ENCODE measurements at regions not wholly inside any gene's neighbourhood (a gene's known extent, or its start where the extent isn't known, plus 50 kb on each side); places are given as distances from the start of the nearest gene placed in this dataset.

DNA sequence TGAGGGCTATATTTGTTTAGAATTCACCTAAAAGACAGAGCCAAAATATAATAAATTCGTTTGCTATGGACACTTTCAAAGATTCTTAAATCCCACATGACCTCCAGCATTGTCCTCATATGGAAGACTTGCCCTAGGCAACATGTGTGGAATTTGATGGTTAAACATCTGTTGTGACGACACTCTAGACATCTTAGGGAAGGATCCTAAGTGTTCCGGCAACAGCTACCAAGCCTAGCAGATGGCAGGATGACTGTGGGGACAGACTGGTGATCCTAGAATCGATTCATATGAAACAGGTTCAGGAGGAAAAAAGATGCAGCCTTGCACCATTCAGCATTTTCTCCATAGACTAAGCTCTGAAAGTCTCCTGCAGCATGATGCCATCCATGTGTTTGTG lies 77.6 kb upstream of the BACH2 start:
- TF ChIP-seq, protein P1, sequence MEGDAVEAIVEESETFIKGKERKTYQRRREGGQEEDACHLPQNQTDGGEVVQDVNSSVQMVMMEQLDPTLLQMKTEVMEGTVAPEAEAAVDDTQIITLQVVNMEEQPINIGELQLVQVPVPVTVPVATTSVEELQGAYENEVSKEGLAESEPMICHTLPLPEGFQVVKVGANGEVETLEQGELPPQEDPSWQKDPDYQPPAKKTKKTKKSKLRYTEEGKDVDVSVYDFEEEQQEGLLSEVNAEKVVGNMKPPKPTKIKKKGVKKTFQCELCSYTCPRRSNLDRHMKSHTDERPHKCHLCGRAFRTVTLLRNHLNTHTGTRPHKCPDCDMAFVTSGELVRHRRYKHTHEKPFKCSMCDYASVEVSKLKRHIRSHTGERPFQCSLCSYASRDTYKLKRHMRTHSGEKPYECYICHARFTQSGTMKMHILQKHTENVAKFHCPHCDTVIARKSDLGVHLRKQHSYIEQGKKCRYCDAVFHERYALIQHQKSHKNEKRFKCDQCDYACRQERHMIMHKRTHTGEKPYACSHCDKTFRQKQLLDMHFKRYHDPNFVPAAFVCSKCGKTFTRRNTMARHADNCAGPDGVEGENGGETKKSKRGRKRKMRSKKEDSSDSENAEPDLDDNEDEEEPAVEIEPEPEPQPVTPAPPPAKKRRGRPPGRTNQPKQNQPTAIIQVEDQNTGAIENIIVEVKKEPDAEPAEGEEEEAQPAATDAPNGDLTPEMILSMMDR (IDR thresholded peaks at IDR 0.05): no peak
- no peak for TF ChIP-seq POLR2A (IDR thresholded peaks at IDR 0.05)
